DOHH2 (cell line): ENCODE measurements at regions not wholly inside any gene's neighbourhood (a gene's known extent, or its start where the extent isn't known, plus 50 kb on each side); places are given as distances from the start of the nearest gene placed in this dataset.

Experiments used
- H3F3A ChIP-seq: fragments of 200-600 bp; sonication (generic), shearing (Covaris generic); 2 replicates; pipeline ENCODE4 v1.6.0; 2016; ENCODE audit warnings: antibody characterized with exemption, mild to moderate bottlenecking; ENCODE audit not compliant: control insufficient read depth, insufficient read depth
- H3K27ac ChIP-seq: fragments of 200-600 bp; sonication (generic); 2 replicates; pipeline ENCODE4 v1.5.1; 2014; ENCODE audit warnings: low read depth, mild to moderate bottlenecking, low read length, moderate library complexity
- H3K27me3 ChIP-seq: fragments of 200-600 bp; sonication (generic); 2 replicates; pipeline ENCODE4 v1.6.1; 2014; ENCODE audit warnings: mild to moderate bottlenecking, low read length, mixed read lengths; ENCODE audit not compliant: control insufficient read depth
- H3K36me3 ChIP-seq: fragments of 200-600 bp; sonication (generic); 2 replicates; pipeline ENCODE4 v1.6.1; 2014; ENCODE audit warnings: mild to moderate bottlenecking, low read length, moderate library complexity, mixed read lengths; ENCODE audit not compliant: control insufficient read depth
- H3K4me1 ChIP-seq: fragments of 200-600 bp; sonication (generic); 2 replicates; pipeline ENCODE4 v1.6.1; 2014; ENCODE audit warnings: mild to moderate bottlenecking, low read length, mixed read lengths; ENCODE audit not compliant: control insufficient read depth
- H3K4me2 ChIP-seq: fragments of 200-600 bp; sonication (generic); 2 replicates; pipeline ENCODE4 v1.6.0; 2014; ENCODE audit warnings: mild to moderate bottlenecking, low read length, moderate library complexity
- H3K4me3 ChIP-seq: fragments of 200-600 bp; sonication (generic); 2 replicates; pipeline ENCODE4 v1.5.1; 2014; ENCODE audit warnings: mild to moderate bottlenecking, low read length, mixed read lengths
- H3K79me2 ChIP-seq: fragments of 200-600 bp; sonication (generic); 2 replicates; pipeline ENCODE4 v1.6.1; 2014; ENCODE audit warnings: mild to moderate bottlenecking, low read length, mixed read lengths; ENCODE audit not compliant: control insufficient read depth
- H3K9me2 ChIP-seq: fragments of 200-600 bp; sonication (generic); replicated peaks from 2 replicates; pipeline ENCODE4 v1.6.1; 2014; ENCODE audit warnings: mild to moderate bottlenecking, low read length, mixed read lengths; ENCODE audit not compliant: control insufficient read depth
- H3K9me3 ChIP-seq: fragments of 200-600 bp; sonication (generic); 2 replicates; pipeline ENCODE4 v1.6.1; 2014; ENCODE audit warnings: antibody characterized with exemption, low read length, mixed read lengths; ENCODE audit not compliant: control insufficient read depth, insufficient read depth
- H4K20me1 ChIP-seq: fragments of 200-600 bp; sonication (generic); 2 replicates; pipeline ENCODE4 v1.6.0; 2014; ENCODE audit warnings: low read depth, mild to moderate bottlenecking, antibody characterized with exemption, low read length, moderate library complexity; ENCODE audit not compliant: control insufficient read depth, insufficient read depth
- CTCF ChIP-seq: fragments of 200-600 bp; sonication (generic); IDR thresholded peaks from one replicate; pipeline ENCODE4 v1.5.1; 2014; ENCODE audit warnings: antibody characterized with exemption, mild to moderate bottlenecking, low read depth, low read length; ENCODE audit not compliant: poor library complexity, severe bottlenecking
- EZH2phosphoT487 ChIP-seq: fragments of 200-600 bp; sonication (generic); IDR thresholded peaks from 2 replicates; pipeline ENCODE4 v1.6.1; 2017; ENCODE audit warnings: borderline replicate concordance, mild to moderate bottlenecking, antibody characterized with exemption, low read length, moderate library complexity, mixed read lengths

GRCh38 chr5:98328015-98328414 is 445.4 kb upstream of the RGMB start:
- no peak for TF ChIP-seq EZH2phosphoT487
- no peak for TF ChIP-seq CTCF
- H3K4me2 ChIP-seq = no peak overlapping the region

GRCh38 chr5:98330871-98331270 is 442.6 kb upstream of the RGMB start:
- H3K9me3 ChIP-seq = no peaks in the 10 kb centered on the region
- H3K27me3 ChIP-seq = no peaks in the 10 kb centered on the region
- no peaks in the 10 kb centered on the region for H3F3A ChIP-seq
- no peaks in the 10 kb centered on the region for H3K9me2 ChIP-seq
- no peak overlapping the region for H3K4me2 ChIP-seq
- H3K4me3 ChIP-seq = no peak overlapping the region
- H3K79me2 ChIP-seq = no peaks in the 10 kb centered on the region
- no peaks in the 10 kb centered on the region for H3K36me3 ChIP-seq
- H4K20me1 ChIP-seq = no peaks in the 10 kb centered on the region
- no peak overlapping the region for H3K27ac ChIP-seq
- H3K4me1 ChIP-seq = no peaks in the 10 kb centered on the region
- TF ChIP-seq CTCF = no peak
- TF ChIP-seq EZH2phosphoT487 = no peak

More at GRCh38 chr5:98328015-98328414, 445.4 kb upstream of the RGMB start:
- Histone ChIP-seq H3K79me2 (no peaks in the 10 kb centered on the region), H3K4me1 (no peaks in the 10 kb centered on the region), H3K9me3 (no peaks in the 10 kb centered on the region), H3K27me3 (no peaks in the 10 kb centered on the region), H3K27ac (no peak overlapping the region), H3K9me2 (no peaks in the 10 kb centered on the region), H4K20me1 (no peaks in the 10 kb centered on the region), H3K36me3 (no peaks in the 10 kb centered on the region), H3K4me3 (no peak overlapping the region), H3F3A (no peaks in the 10 kb centered on the region)

- TF ChIP-seq EZH2phosphoT487 (no peak), CTCF (no peak)
- Histone ChIP-seq H3F3A (no peaks in the 10 kb centered on the region), H3K9me3 (no peaks in the 10 kb centered on the region), H3K36me3 (no peaks in the 10 kb centered on the region), H3K4me1 (no peaks in the 10 kb centered on the region), H3K27ac (no peak overlapping the region), H3K9me2 (no peaks in the 10 kb centered on the region), H3K4me3 (no peak overlapping the region), H3K27me3 (no peaks in the 10 kb centered on the region), H3K79me2 (no peaks in the 10 kb centered on the region), H4K20me1 (no peaks in the 10 kb centered on the region), H3K4me2 (no peak overlapping the region)
Observed at GRCh38 chr5:98333921-98334320, 439.5 kb upstream of the RGMB start.

- Histone ChIP-seq H3K4me2 (no peak overlapping the region), H3K9me3 (no peaks in the 10 kb centered on the region; the same call in 1 of the 2 replicates), H3F3A (no peaks in the 10 kb centered on the region), H4K20me1 (no peaks in the 10 kb centered on the region), H3K4me3 (no peak overlapping the region), H3K27me3 (no peaks in the 10 kb centered on the region), H3K79me2 (no peaks in the 10 kb centered on the region), H3K36me3 (no peaks in the 10 kb centered on the region), H3K27ac (no peak overlapping the region), H3K4me1 (no peaks in the 10 kb centered on the region), H3K9me2 (no peaks in the 10 kb centered on the region)
- TF ChIP-seq EZH2phosphoT487 (no peak), CTCF (no peak)
Observed at GRCh38 chr5:98334946-98335345, 438.5 kb upstream of the RGMB start.
